ENCODE measurements at regions not wholly inside any gene's neighbourhood (a gene's known extent, or its start where the extent isn't known, plus 50 kb on each side); places are given as distances from the start of the nearest gene placed in this dataset.

DNA sequence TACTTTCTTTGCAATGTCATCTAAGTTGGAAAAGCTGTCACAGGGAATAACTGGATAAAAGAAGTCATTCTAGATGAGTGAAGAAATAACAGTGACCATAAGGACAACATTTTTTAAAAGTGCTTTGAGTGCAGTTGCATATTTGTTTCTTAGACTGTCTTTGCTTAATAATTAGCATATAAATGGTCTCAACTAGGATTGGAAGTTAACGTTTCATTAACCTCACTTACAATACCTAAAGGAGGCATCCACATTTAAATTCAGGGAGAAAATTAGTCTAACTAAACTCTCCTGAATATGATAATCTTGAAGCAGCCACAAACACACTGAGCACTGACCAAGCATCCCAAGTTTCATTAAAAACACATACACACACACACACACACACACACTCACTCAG is 780.7 kb downstream of the PCDH18 start:
- no peak for DNase-seq (ENCODE audit: low spot score)

DNA sequence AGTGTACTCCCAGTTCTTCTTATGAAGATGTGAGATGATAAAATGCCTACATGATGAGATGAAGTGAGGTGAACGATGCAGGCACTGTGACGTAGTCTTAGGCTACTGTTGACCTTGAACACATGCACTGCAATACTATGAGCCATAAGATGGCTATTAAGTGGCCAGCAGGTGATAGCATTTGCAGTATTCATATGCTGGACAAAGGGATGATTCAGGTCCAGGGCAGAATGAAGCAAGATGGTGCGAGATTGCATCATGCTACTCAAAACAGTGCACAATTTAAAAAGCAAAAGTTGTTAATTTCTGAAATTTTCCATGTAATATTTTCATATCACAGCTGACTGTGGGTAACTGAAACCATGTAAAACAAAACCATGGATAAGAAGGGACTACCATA is 781.4 kb downstream of the PCDH18 start:
- DNase-seq (ENCODE audit: low spot score), result no peak

DNA sequence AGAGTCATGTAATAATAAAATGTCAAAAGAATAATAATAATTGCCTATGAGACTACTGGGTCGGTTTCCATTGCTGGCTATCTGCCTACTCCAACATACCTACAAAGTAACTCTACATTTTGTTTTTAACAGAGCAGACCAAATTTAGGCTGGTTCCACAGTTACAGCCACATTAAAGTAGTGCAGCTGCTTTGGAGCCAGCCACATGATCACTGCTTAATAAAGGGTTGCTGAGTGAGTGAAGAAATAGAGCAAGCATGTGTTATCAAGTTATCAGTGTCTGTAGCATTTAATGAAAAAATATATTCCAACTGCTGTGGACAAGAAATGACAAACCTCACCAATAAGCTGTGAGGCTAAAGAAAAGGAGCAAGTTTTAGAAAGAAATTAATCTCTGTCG is 782.3 kb downstream of the PCDH18 start:
- no peak for DNase-seq (ENCODE audit: low spot score)

DNA sequence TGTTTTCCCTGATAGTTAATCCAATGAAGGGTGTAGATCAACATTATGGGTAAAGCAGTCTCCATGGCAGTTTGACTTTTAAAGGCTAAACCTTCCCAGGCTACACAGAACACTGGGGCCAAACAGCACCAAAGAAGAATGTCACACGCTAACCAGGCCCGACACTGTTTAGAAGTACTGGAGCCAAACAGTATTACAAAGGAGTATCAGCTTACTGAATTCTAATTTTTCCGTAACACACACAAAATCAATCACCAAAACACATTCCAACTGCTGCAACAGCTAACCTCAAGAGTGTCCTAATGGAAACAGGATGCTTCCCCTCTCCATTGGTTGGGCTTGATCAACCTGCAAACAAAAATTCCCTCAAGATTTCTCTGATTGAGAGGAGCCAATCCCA is 783.5 kb downstream of the PCDH18 start:
- DNase-seq (ENCODE audit: low spot score), result no peak

GRCh38 chr4:136748165-136748564 is 784.1 kb downstream of the PCDH18 start:
- no peak for DNase-seq (ENCODE audit: low spot score)

GRCh38 chr4:136743238-136743637 is 789.1 kb downstream of the PCDH18 start:
- DNase-seq (ENCODE audit: low spot score), result no peak

GRCh38 chr4:136742333-136742732 is 790.0 kb downstream of the PCDH18 start:
- DNase-seq (ENCODE audit: low spot score), result no peak

- DNase-seq (ENCODE audit: low spot score), result no peak
These were observed 790.8 kb downstream of the PCDH18 start for GRCh38 chr4:136741468-136741867.

- DNase-seq (ENCODE audit: low spot score), result no peak
These were observed 792.0 kb downstream of the PCDH18 start for GRCh38 chr4:136740326-136740725.

GRCh38 chr4:136737066-136737465 is 795.2 kb downstream of the PCDH18 start:
- DNase-seq (ENCODE audit: low spot score), result no peak

- no peak for DNase-seq (ENCODE audit: low spot score)
These were observed 801.3 kb downstream of the PCDH18 start for GRCh38 chr4:136731025-136731424.

GRCh38 chr4:136725286-136726081 is 806.8 kb downstream of the PCDH18 start:
- DNase-seq (ENCODE audit: low spot score), result no peak

- no peak for DNase-seq (ENCODE audit: low spot score)
These were observed 819.2 kb downstream of the PCDH18 start for GRCh38 chr4:136713140-136713539.

DNA sequence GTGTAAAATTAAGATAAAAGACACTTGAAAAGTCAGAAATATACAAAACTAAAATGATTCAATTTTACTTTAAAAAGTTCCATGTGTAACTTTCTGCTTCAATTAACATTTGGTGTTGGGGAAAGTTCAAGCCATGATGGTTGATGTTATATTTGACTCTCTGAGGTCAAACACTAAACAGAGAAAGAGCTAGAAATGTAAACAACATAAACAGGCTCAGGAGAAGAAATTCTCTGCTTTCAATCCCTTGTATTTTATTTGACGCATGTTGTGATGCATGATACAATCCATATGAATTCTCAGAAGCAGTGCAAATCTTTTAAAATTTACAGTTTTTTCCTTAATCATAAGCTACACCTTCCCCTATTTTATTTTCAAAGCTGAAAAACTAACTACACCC is 822.4 kb downstream of the PCDH18 start:
- DNase-seq (ENCODE audit: low spot score), result no peak

GRCh38 chr4:136706942-136707341 is 825.4 kb downstream of the PCDH18 start:
- no peak for DNase-seq (ENCODE audit: low spot score)

- no peak for DNase-seq (ENCODE audit: low spot score)
These were observed 832.4 kb downstream of the PCDH18 start for GRCh38 chr4:136699905-136700304.

GRCh38 chr4:136691607-136692006 is 840.7 kb downstream of the PCDH18 start:
- no peak for DNase-seq (ENCODE audit: low spot score)

GRCh38 chr4:136690360-136690759 is 841.9 kb downstream of the PCDH18 start:
- DNase-seq (ENCODE audit: low spot score), result no peak

DNA sequence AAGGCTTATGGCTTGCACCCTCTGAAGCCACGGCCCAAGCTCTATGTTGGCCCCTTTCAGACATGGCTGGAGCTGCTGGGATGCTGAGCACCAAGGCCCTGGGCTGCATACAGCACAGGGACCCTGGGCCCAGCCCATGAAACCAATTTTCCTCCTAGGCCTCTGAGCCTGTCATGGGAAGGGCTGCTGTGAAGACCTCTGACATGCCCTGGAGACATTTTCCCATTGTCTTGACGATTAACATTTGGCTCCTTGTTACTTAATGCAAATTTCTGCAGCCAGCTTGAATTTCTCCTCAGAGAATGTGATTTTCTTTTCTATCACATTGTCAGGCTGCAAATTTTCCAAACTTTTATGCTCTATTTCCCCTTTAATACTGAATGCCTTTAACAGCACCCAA is 844.7 kb downstream of the PCDH18 start:
- no peak for DNase-seq (ENCODE audit: low spot score)

DNA sequence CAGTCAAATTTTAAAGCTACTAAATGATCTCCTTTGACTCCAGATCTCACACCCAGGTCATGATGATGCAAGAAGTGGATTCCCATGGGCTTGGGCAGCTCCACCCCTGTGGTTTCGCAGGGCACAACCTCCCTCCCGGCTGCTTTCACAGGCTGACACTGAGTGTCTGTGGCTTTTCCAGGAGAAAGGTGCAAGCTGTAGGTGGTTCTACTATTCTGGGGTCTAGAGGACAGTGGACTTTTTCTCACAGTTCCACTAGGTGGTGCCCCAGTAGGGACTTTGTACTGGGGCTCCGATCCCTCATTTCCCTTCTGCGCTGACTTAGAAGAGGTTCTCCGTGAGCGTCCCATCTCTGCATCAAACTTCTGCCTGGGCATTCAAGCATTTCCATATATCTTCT is 845.2 kb downstream of the PCDH18 start:
- no peak for DNase-seq (ENCODE audit: low spot score)

GRCh38 chr4:136680761-136681160 is 851.5 kb downstream of the PCDH18 start:
- DNase-seq (ENCODE audit: low spot score), result no peak

DNA sequence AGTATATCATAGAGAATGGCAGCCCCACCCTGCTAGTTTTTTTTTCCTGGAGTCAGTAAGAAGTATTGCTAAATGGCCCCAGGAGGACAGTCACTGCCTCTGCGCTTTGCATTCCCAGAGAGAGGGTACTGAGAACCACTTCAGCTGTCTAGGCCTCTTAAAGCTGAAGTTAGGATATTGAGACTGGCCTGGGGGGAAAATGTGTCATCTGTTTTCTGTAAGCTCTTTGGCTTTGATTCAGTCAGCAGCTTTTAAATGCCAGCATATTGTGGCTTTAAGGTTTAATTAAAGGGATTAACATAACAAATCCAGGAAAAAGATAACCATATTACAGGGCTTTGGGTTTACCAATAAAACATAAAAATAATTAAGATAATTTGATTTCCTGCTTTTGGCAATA is 852.0 kb downstream of the PCDH18 start:
- DNase-seq (ENCODE audit: low spot score), result no peak

- DNase-seq (ENCODE audit: low spot score), result no peak
These were observed 862.0 kb downstream of the PCDH18 start for GRCh38 chr4:136670265-136670664.

- no peak for DNase-seq (ENCODE audit: low spot score)
These were observed 867.3 kb downstream of the PCDH18 start for GRCh38 chr4:136664988-136665387.
